ENCODE measurements at regions not wholly inside any gene's neighbourhood (a gene's known extent, or its start where the extent isn't known, plus 50 kb on each side); places are given as distances from the start of the nearest gene placed in this dataset.

DNA sequence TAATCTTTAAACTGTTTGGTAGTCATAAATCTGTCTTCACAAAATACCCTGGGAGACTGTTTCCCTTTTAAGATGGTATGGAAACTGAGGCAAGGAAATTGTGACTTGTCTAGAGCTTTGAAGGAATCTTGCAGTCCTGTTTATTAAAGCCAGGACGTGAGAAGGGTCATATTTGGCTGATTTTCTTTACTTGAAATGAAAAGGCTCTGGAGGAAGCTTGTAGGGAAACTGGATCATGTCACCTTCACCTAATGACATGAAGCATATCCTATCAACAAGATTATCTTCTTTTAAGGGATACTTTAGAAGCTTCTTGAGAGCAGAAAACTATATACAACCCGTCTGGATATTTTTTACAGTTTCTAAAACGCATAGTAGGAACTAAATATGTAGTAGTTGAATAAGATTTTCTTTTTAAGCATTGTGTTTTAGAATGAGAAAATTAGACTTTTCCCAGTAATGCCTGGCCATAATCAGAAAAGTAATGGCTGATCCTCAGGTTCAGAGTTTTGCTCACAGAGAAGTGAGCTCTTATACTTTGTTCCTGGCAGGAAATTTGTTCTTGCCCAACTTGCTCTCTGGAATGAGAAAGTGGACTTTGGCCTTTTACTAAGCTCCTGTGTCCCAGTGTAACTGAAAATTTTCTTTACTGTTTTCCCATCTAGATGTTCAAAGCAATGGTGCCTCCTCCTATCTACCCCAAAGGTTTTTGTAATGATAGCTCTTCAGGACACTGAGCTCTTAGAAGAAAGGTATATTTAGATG lies 136.8 kb upstream of the AFF2 start:
- DNase-seq = no peak

DNA sequence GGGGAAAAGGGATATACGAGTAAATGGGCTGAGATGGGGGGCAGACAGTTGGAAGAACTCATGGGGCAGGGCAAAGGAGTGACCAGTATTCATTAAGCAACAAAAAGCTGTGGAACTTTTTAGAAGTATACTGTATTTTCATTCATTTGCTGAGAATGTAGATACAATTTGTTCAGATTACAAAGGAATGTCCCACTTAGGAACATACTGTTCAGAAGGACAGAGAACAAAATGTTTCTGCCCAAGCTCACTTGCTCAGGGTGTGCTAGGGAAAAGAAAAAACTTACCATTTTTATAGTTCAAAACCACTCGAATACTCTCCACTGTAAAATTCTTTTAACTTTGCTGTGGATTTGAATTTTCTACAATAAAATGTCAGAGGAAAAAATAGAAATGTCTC lies 135.2 kb upstream of the AFF2 start:
- DNase-seq = no peak

DNA sequence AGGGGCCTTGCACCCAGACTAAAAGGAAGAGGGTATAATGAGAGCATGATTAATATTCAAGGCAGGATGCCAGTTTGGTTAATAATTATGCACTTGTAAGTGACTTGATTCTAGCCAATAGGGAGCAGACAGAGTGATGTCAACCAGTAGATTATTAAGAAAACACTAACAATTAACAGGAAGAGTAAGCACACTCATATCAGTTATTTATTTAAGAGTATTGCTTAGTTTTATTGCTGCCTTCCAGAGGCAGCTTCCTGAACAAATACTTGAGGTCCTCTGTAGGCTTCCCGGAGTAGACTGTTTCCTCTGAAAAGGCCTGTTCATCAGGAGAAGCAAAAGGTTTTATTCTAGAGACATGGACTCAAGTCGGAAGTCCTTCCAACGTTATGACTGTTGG lies 129.1 kb upstream of the AFF2 start:
- DNase-seq = no peak

DNA sequence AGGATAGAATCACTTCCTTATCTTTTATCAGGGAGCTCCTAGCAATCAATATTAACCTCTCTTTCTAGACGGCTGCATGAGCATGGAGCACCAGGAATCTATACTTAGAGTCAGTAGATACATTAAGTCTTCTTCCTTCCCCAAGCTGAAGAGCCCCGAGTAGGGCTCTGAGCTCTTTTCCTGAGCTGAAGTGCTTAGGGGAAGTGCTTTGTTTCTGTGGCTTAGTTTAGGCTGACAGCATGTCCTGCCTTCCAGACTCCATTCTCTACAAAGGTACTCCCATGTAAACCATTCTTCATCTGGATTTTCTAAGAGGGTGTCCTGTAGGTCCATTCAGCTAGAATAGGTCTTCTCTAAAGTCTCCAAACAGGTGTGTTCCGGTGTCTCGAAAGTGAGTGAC lies 127.5 kb upstream of the AFF2 start:
- DNase-seq = no peak

DNA sequence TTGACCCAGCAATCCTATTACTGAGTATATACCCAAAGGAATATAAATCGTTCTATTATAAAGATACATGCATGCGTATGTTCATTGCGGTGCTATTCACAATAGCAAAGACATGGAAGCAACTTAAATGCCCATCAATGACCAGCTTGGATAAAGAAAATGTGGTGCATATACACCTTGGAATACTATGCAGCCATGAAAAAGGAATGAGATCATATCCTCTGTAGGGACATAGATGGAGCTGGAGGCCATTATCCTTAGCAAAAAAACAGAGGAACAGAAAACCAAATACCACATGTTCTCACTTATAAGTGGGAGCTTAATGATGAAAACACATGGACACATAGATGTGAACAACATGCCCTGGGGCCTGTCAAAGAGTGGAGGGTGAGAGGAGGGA lies 124.1 kb upstream of the AFF2 start:
- DNase-seq = no peak

DNA sequence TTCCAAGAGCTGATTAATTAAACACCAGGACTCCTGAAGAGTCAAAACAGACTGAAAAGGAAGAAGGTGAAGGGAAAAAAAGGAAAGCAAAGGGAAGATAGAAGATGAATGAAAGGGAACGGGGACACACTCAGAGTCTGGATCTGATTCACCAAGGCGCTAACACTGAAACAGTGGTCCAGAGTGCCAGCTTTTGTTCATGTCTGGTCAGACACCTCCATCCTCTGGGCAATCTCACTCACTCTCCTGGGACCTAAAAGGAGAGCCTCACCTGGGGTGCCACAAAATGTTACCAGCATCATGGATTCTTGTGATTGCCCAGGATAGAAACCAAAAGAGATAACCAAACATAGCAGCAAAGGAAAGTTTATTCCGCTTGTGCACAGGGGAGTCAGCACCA lies 120.3 kb upstream of the AFF2 start:
- no peak for DNase-seq

DNA sequence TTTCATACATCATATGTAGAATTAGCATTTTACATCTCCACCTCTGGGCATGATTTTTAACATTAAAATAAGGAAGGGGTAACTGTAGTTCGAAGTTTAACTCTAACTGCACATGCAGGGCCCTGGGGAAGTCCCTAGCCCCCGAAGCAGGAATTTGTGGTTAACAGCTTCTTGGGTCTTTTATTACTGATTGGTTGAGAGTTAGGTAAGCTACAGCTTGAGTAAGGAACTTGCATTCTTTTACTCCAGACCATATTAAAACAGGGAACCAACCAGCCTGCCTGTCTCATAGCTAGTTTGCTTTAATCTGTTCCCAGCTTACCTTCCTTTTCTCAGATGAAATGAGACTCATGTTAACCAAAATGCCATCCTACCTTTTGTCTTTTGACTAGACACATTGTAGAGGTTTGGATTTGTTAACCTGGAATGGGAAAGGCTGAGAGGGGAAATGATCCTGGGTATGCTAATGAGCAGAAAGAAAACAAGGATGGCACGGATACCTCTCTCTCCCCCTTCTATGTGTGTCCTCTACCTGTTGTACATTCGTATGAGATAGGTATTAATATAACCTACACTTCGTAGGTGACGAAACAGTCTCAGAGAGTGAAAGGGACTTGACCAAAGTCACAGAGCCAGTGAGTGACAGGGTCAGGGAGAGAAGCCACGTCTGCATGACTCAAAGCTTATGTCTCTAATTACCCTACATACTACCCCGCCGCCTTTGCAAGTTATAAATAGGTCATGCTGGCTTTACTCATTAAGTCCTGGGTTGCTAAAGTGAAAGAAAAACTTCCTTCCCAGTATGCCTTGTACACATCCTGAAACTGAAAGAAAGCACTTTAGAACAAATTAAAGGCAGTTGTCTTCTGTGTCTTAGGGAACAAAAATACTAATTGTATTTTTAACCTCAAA lies 119.5 kb upstream of the AFF2 start:
- peak in 1 of 3 donors; percentile 6 for DNase-seq

DNA sequence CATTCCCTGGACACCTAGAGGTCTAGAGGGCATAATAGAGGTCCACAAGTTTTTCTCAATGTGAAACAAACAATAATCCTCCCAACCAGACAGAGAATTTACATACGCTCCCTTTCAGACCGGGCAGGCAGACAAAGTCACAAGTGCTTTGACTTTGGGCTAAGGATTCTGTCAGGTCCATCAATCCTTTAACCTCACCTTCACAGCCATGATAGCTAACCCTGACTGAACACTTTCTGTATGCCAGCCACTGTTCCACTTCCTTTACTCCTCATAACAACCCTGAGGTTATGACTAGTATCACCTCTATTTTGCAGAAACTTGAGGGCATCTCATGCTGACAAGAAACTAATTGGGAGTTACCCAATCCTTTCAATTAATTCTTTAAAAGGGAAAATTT lies 118.8 kb upstream of the AFF2 start:
- DNase-seq = no peak

DNA sequence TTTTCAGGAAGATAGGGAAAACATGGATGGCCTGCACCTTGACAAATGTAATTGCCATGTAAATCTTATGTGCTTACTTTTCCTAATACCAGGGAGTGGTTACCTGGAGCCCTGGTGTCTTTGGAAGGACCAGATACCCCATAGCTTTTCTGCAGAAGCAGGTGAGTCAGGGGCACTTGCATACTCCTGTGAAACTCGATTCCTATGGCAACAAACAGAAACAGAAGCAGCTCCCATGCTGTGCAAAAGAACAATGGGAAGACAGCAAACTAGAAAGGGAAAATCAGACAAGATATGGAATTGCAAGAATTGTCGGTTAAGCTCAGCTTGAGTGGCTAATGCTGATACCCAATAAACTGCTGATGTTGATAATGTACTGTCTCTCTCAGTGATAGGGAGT lies 117.4 kb upstream of the AFF2 start:
- DNase-seq = no peak

DNA sequence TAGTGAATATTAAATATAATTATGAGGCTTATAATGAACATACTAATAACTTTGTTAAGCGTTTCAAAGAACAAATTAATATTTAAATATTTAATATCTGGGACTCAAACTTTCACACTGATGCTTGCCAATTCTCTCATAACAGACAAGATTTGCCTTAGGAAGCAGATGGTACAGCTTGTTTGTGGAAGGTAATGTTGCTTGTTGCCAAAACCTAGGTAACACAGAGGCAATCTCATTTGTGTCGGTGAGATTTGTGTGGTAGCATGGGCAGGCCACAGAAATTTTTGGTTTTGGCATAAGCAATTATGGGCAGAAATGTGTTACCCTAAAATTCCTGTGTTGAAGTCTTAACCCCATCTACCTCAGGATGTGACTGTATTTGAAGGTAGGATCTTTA lies 114.9 kb upstream of the AFF2 start:
- DNase-seq = no peak

DNA sequence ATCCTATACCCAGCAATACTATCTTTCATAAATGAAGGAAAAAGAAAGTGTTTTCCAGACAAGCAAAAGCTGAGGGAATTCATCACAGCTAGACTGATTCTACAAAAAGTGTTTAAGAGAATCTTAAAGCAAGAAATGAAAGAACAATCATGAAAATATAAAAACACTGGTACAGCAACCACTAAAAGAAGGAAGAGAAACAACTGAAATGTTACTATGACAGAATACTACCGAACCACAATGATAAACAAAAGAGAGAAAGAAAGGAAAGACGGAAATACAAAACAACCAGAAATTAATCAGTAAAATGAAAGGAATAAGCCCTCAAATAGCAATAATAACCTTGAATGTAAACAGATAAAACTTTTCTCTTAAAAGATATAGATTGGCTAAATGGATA lies 110.8 kb upstream of the AFF2 start:
- DNase-seq = no peak

DNA sequence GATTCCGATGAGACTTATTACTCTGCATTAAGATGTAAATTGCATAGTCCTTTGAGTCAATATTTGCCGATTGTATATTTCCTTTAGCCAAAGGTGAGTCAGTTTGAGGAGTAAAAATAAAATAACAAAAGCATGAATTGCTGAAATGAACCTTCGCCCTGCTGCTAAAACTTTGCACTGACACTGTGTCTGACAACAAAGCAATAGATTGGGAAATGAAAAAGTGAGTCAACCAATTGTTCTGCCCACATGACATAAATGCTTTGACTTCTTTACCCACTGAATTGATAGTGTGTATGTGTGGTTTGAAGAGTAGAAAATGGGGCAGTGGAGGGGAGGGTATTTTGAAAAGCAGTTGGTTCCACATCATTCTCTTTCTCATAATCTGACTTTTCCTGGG lies 88.4 kb upstream of the AFF2 start:
- DNase-seq = no peak

DNA sequence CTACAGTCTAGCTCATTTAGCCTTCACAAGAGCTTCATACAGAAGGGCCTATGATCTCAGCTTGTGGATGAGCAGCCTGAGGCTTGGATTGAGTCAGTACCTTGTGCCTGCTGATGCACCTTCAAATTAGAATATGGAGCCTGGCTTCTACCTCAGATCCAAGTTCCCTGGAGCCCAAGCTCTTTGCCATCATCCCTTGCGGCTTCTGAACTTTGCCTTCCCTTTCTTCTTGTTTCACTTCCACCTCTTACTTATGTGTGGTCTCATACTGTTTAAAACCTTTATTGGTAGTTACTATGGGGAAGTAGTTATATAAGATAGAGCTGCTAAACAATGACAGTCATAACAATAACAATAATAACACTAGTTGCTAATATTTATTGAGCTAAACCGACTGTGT lies 84.3 kb upstream of the AFF2 start:
- DNase-seq = no peak

DNA sequence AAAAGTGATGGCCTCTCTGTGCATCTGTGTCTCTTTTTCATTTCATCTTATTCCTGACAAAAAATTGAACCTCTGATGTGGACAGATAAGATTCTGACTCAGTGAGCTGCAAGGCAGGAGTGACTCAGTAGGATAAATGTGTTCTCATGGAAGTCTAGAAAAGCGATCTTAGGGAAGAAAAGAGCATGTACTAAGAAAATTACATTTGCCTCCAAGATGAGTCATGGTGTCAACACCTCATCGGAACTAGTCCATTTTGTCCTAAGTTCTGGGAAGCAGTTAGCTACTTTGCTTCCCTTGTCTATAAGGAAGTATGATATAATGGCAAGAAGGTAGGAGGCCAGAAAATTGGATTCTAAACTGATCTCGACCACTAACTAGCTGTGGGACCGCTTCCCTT lies 83.5 kb upstream of the AFF2 start:
- peak in 1 of 3 donors; percentile 34 for DNase-seq

DNA sequence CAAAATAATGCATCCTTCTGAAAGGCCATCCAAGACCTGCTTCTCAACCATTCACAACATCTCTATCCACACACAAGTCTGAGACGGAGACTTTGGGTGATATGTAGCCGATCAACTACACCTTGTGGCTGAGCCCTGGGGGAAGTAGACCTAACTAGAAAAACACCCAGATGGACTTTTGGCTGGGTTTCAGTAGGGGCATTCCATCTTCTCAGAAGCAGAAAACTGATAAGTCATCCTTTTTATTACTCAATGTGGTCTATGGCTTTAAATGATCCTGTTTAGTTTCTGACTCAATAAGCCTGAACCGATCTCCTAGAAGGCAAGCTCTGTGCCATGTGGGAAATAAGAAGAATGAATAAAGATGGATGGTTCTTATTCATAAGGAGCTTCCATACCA lies 82.5 kb upstream of the AFF2 start:
- peak in 1 of 3 donors; percentile 26 for DNase-seq

DNA sequence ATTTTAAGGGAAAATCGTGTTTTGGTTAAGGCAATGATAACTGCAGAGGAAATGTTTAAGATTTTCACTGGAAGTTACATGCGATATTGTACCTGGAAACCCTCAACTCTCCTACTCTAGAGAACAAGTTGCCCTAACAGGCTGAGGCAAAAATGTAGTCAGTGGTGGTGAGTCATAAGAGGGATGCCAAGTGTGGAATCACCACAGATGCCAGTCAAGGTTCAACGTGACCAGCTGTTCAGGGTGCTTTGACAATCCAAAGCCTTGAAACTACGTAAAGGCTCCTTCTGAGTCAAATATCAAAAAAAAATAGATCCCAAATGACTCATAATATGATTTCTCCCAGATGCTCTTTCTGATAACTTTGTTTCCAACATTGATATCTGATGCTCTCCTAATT lies 77.9 kb upstream of the AFF2 start:
- no peak for DNase-seq

DNA sequence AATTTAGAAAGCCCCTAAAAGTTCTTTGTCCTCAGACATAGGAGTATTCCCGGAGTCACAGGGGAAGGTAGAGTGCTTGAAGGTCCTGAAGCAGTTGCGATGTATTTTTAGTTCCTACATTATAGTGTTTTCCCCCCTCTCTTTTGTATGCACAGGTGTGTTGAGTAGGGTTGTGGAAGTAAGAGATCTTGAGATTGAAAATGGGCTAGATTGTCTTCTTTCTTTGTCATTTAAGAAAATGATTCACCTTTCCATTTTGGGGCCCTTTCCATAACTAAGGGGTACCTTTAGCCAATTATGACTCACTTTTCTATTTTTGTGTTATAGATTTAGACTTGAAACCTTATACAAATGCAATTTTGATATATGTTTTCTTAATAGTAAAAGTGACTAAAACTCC lies 75.8 kb upstream of the AFF2 start:
- no peak for DNase-seq

DNA sequence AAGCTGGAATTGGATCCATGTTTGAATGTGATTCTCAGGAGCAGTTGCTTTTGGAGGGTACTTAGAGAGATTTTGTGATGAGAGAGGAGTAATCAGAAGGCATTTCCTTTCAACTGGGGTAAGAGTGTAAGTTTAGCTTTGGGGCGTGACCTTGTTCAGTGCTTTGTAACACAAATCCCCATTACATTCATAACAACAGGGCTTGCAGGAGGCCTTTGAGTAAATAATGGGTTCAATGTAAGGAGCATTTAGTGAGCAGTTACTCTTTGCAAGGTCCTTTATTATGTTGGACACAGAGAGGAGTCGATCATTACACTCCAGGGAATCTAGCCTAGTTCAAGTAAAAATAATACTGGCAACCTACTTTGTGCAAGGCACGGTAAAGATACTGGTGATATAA lies 74.0 kb upstream of the AFF2 start:
- DNase-seq = no peak

DNA sequence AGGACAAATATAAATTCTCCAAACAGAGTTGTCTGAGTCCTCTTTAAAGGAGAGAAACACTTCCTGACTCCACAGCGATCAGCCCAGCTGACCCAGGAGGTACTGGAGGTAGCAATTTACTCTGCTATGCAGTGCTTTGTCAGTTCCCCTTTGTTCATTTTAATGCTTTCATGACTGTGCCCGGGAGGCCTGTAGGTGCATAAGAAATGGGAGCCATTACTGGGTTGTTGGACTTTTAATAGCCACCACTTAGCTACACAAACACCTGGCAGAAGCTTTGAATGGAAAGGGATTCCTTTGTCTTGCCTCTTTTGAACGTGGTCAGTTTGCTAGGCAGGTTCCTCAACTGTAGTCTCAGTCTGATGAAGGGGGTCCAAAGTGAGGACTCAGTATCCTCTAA lies 59.0 kb upstream of the AFF2 start:
- no peak for DNase-seq

DNA sequence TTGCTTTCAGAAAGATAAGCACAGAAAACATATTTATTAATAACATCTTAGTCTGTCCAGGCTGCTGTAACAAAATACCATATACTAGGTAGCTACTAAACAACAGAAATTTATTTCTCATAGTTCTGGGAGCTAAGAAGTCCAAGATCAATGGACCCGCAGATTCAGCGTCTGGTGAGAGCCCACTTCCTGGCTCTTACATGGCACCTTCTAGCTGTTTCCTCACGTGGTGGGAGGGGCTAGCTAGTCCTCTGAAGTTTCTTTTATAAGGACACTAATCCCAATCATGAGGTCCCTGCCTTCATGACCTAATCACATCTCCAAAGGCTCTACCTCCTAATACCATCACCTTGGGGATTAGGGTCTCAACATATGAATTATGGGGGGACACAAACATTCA lies 57.2 kb upstream of the AFF2 start:
- no peak for DNase-seq

DNA sequence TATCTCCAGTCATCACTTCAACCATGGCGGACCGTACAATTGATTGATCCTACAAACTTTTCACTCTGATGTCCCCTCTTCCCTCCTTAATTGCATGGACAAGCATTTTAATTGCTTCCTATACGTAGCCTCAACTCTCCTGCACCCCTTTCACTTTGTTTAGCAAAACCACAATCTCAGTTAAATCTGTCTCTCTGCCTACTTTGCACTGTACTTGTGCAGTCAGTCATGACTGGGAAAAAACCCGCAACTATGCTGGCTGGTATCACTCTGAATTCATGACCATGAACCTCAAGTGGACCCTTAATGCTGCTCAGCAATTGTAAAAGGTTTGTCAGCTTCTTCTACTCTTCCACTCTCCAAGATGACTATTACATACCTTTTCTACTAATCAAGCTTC lies 51.7 kb upstream of the AFF2 start:
- DNase-seq = no peak

Data from muscle of back (tissue), 3 donors.